GM18502 (cell line): ENCODE measurements at regions not wholly inside any gene's neighbourhood (a gene's known extent, or its start where the extent isn't known, plus 50 kb on each side); places are given as distances from the start of the nearest gene placed in this dataset.

Experiments used
- ATAC-seq: cut with Tn5 transposase; IDR thresholded peaks from one replicate; pipeline ENCODE4 v1.9.1; 2021; ENCODE audit warnings: mild to moderate bottlenecking; ENCODE audit not compliant: unreplicated experiment, poor library complexity

GRCh38 chr14:104249089-104249488 is 110.7 kb downstream of the KIF26A start:
- no peak for ATAC-seq

- ATAC-seq: no peak
Observed at GRCh38 chr14:104249706-104250105, 111.3 kb downstream of the KIF26A start.

- ATAC-seq: no peak
Observed at GRCh38 chr14:104250175-104250574, 111.8 kb downstream of the KIF26A start.

GRCh38 chr14:104252256-104253215 is 114.1 kb downstream of the KIF26A start:
- no peak for ATAC-seq

GRCh38 chr14:104253223-104253822 is 114.9 kb downstream of the KIF26A start:
- no peak for ATAC-seq

- no peak for ATAC-seq
Observed at GRCh38 chr14:104253901-104254353, 115.5 kb downstream of the KIF26A start.

- ATAC-seq: no peak
Observed at GRCh38 chr14:104254735-104255400, 116.5 kb downstream of the KIF26A start.

GRCh38 chr14:104256025-104256424 is 117.6 kb downstream of the KIF26A start:
- no peak for ATAC-seq

- ATAC-seq: no peak
Observed at GRCh38 chr14:104262515-104263514, 124.4 kb downstream of the KIF26A start.

- no peak for ATAC-seq
Observed at GRCh38 chr14:104263675-104264358, 125.4 kb downstream of the KIF26A start.

GRCh38 chr14:104264495-104265265 is 126.3 kb downstream of the KIF26A start:
- ATAC-seq: no peak

- no peak for ATAC-seq
Observed at GRCh38 chr14:104265918-104266630, 127.7 kb downstream of the KIF26A start.

- ATAC-seq: no peak
Observed at GRCh38 chr14:104266631-104267575, 128.5 kb downstream of the KIF26A start.

GRCh38 chr14:104267895-104268294 is 129.5 kb downstream of the KIF26A start:
- ATAC-seq: no peak

GRCh38 chr14:104268295-104268694 is 129.9 kb downstream of the KIF26A start:
- no peak for ATAC-seq

GRCh38 chr14:104268725-104269436 is 130.5 kb downstream of the KIF26A start:
- ATAC-seq: no peak
